CD4-positive, alpha-beta T cell (primary cell): ENCODE measurements at regions not wholly inside any gene's neighbourhood (a gene's known extent, or its start where the extent isn't known, plus 50 kb on each side); places are given as distances from the start of the nearest gene placed in this dataset.

Experiments used
- ATAC-seq: fragments of 200-7000 bp; cut with Tn5 transposase; one replicate; pipeline ENCODE4 v1.10.0; 2022; ENCODE audit warnings: mild to moderate bottlenecking; ENCODE audit not compliant: poor library complexity
- CTCF ChIA-PET: fragments of 350-600 bp; sonication (Branson Sonifier 250); formaldehyde crosslinking; loops from one replicate; lab custom pipeline; 2021; ENCODE audit warnings: antibody characterized with exemption, inconsistent platforms; lab: Charles Lee
- POLR2A ChIA-PET: fragments of 350-600 bp; sonication (Branson Sonifier 250); formaldehyde crosslinking; loops from one replicate; lab custom pipeline; 2021; ENCODE audit warnings: antibody characterized with exemption, inconsistent platforms; lab: Charles Lee
- DNase-seq, 14 experiments: peaks; one replicate each; pipeline ENCODE4 v3.0.0-alpha.2; 2013 to 2020; ENCODE audit warnings: mixed read lengths in 2 of 14
- H3K27ac ChIP-seq, 2 donors: one replicate each; pipeline versions ENCODE4 v1.5.1 to v1.7.0; 2013; ENCODE audit warnings: low read length in 2 of 2, low read depth in 1 of 2, mild to moderate bottlenecking in 1 of 2
- H3K27me3 ChIP-seq, 2 experiments: 1 replicate in 1 of 2; 2 replicates in 1 of 2; pipeline versions ENCODE4 v1.6.1 to v1.7.0; 2013; ENCODE audit warnings: low read length in 2 of 2, control low read depth in 1 of 2, mild to moderate bottlenecking in 1 of 2, moderate library complexity in 1 of 2; ENCODE audit not compliant: insufficient read depth in 2 of 2, control insufficient read depth in 1 of 2
- H3K36me3 ChIP-seq: one replicate; pipeline ENCODE4 v1.6.1; 2013; ENCODE audit warnings: low read length, control low read depth; ENCODE audit not compliant: insufficient read depth
- H3K4me1 ChIP-seq: one replicate; pipeline ENCODE4 v1.6.1; 2013; ENCODE audit warnings: low read length, control low read depth; ENCODE audit not compliant: insufficient read depth
- H3K4me3 ChIP-seq: one replicate; pipeline ENCODE4 v1.5.1; 2013; ENCODE audit warnings: mild to moderate bottlenecking, low read length, moderate library complexity
- H3K9me3 ChIP-seq, 2 experiments: 1 replicate in 1 of 2; 2 replicates in 1 of 2; pipeline versions ENCODE4 v1.6.1 to v1.7.0; 2013; ENCODE audit warnings: low read length in 2 of 2, mild to moderate bottlenecking in 2 of 2, control low read depth in 1 of 2, moderate library complexity in 1 of 2; ENCODE audit not compliant: control insufficient read depth in 1 of 2, insufficient read depth in 1 of 2
- H3K27ac Mint-ChIP-seq: one replicate; pipeline ENCODE4 v1.8.0; 2020; ENCODE audit warnings: mixed read lengths
- H3K27me3 Mint-ChIP-seq: one replicate; pipeline ENCODE4 v1.8.0; 2021; ENCODE audit warnings: mixed read lengths
- H3K36me3 Mint-ChIP-seq: one replicate; pipeline ENCODE4 v1.8.0; 2021; ENCODE audit warnings: low read depth, mixed read lengths
- H3K4me1 Mint-ChIP-seq: one replicate; pipeline ENCODE4 v1.8.0; 2021; ENCODE audit warnings: low read depth, mixed read lengths
- H3K4me3 Mint-ChIP-seq: one replicate; pipeline ENCODE4 v1.8.0; 2020; ENCODE audit warnings: mild to moderate bottlenecking, mixed read lengths
- H3K9me3 Mint-ChIP-seq: one replicate; pipeline ENCODE4 v1.8.0; 2020; ENCODE audit warnings: mixed read lengths
- intact Hi-C, 2 experiments: fragments of 100-400 bp; cut with DNase I in 1 of 2; cut with micrococcal nuclease in 1 of 2; formaldehyde crosslinking; loops; one replicate each; pipeline versions ENCODE4 v1.15.1 to v1.9.0; 2023 to 2025; cut with DNase I, micrococcal nuclease
- TF ChIP-seq, protein P1 (sequence below): fragments of 200-600 bp; IDR thresholded peaks from one replicate; pipeline ENCODE4 v1.8.0; 2022; ENCODE audit warnings: antibody characterized with exemption, mild to moderate bottlenecking

DNA sequence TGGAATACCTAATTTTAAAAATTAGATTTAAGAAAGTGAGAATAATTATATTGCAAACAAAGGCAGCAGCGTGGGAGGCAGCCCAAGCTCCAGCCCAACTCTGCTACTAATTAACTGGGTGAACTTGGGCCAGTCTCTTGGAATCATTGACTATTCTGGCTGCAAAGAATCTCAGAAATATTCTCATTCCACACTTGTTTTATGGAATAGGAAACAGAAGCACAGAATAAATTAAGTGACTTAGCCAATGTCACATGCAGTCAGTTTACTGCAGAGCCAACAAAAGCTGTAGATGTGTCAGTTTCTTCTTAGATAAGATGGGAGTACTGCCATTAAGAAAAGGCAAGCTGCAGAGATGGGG is 132.6 kb upstream of the FAM9B start:
- Histone ChIP-seq H3K9me3 (peaks cover 0 to 3% of the 10 kb centered on the region in 2 experiments), H3K4me1 (no peaks in the 10 kb centered on the region), H3K36me3 (no peaks in the 10 kb centered on the region), H3K27ac (no peak overlapping the region), H3K4me3 (no peak overlapping the region), H3K27me3 (no peaks in the 10 kb centered on the region)
- Mint-ChIP-seq H3K4me3 (no peak overlapping the region), H3K36me3 (peaks cover 5% of the 10 kb centered on the region), H3K27ac (peak overlapping the region; percentile 62), H3K9me3 (no peaks in the 10 kb centered on the region), H3K27me3 (no peaks in the 10 kb centered on the region), H3K4me1 (peaks cover 21% of the 10 kb centered on the region)
- intact Hi-C loops, result loop anchor here (2.0 to 10.0 kb wide), 5 partner anchors 171 to 300 kb away; partner anchors contain the start of gene TBL1X (in 1 of the 2)
- no peak for ATAC-seq
- ChIA-PET CTCF (no interaction called here), POLR2A (interaction anchor here (0.7 to 1.1 kb wide), 4 partner anchors 13 to 290 kb away, joined by 3 to 4 read pairs (median 4); no protein-coding TSS in a partner anchor)
- DNase-seq, result no peak
- TF ChIP-seq, protein P1, sequence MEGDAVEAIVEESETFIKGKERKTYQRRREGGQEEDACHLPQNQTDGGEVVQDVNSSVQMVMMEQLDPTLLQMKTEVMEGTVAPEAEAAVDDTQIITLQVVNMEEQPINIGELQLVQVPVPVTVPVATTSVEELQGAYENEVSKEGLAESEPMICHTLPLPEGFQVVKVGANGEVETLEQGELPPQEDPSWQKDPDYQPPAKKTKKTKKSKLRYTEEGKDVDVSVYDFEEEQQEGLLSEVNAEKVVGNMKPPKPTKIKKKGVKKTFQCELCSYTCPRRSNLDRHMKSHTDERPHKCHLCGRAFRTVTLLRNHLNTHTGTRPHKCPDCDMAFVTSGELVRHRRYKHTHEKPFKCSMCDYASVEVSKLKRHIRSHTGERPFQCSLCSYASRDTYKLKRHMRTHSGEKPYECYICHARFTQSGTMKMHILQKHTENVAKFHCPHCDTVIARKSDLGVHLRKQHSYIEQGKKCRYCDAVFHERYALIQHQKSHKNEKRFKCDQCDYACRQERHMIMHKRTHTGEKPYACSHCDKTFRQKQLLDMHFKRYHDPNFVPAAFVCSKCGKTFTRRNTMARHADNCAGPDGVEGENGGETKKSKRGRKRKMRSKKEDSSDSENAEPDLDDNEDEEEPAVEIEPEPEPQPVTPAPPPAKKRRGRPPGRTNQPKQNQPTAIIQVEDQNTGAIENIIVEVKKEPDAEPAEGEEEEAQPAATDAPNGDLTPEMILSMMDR, result no peak

DNA sequence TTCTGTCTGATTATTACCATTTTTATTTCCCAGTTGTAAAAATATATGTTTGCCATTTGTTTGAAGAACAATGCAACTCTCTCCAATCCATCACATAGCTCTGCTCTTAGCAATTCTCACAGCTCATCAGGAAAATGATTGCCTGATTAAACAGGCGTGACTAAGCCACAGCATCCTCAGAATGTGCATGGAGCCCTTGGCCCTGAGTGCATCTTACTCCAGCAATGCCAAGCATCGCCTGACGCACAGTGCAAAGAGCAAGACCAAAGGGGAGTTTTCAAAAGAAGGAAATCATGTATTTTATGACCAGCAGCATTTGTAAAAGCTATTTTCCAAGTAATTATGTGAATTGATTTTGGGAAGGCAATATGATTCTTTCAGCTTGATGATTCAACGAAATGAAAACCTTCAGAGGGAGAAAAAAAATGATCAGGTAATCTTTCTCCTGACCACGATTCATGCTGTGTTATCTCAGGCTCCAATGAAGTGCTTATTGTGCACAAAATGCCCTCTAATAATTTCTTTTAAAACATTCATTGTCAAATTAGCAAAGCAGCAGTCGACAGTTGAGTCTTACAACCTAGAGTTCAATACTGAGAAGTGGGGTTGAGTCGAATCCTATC is 138.0 kb upstream of the FAM9B start:
- no peak overlapping the region for H3K27ac Mint-ChIP-seq
- Histone ChIP-seq H3K9me3 (peaks cover 0 to 3% of the 10 kb centered on the region in 2 experiments), H3K27ac (no peak overlapping the region), H3K36me3 (no peaks in the 10 kb centered on the region), H3K4me1 (no peaks in the 10 kb centered on the region), H3K4me3 (no peak overlapping the region), H3K27me3 (no peaks in the 10 kb centered on the region)
- H3K27me3 Mint-ChIP-seq, result no peaks in the 10 kb centered on the region
- ATAC-seq (no peak), DNase-seq (no peak)
- TF ChIP-seq, protein P1, result no peak
- CTCF ChIA-PET, result interaction anchor here (1.3 kb wide), 1 partner anchor 11 kb away, joined by 3 read pairs; no protein-coding TSS in a partner anchor
- POLR2A ChIA-PET, result no interaction called here
- H3K36me3 Mint-ChIP-seq, result no peaks in the 10 kb centered on the region
- H3K4me1 Mint-ChIP-seq, result no peaks in the 10 kb centered on the region
- intact Hi-C loops, result no loop called here
- no peaks in the 10 kb centered on the region for H3K9me3 Mint-ChIP-seq
- H3K4me3 Mint-ChIP-seq, result no peak overlapping the region

- Mint-ChIP-seq H3K4me3 (no peak overlapping the region), H3K36me3 (no peaks in the 10 kb centered on the region), H3K27me3 (no peaks in the 10 kb centered on the region), H3K9me3 (no peaks in the 10 kb centered on the region), H3K4me1 (no peaks in the 10 kb centered on the region), H3K27ac (no peak overlapping the region)
- no peak for ATAC-seq
- Histone ChIP-seq H3K27ac (no peak overlapping the region), H3K4me3 (no peak overlapping the region), H3K36me3 (no peaks in the 10 kb centered on the region), H3K9me3 (peaks cover 0 to 3% of the 10 kb centered on the region in 2 experiments), H3K4me1 (no peaks in the 10 kb centered on the region), H3K27me3 (no peaks in the 10 kb centered on the region)
- TF ChIP-seq, protein P1, result no peak
- DNase-seq, result no peak
- POLR2A ChIA-PET, result no interaction called here
- CTCF ChIA-PET, result no interaction called here
- intact Hi-C loops, result no loop called here
Measured at GRCh38 chrX:9172464-9172850, 138.5 kb upstream of the FAM9B start.
